GM13976 (cell line): ENCODE measurements at regions not wholly inside any gene's neighbourhood (a gene's known extent, or its start where the extent isn't known, plus 50 kb on each side); places are given as distances from the start of the nearest gene placed in this dataset.
"Not testable (repeated sequence)": the region's sequence is repeated elsewhere in the genome, so short reads cannot be mapped to it uniquely, and the experiment has no call there.

Experiments used
- DNase-seq: peaks from one replicate; pipeline ENCODE4 v3.0.0; 2012; ENCODE audit warnings: low spot score
- in situ Hi-C: fragments of 300-500 bp; cut with MboI; formaldehyde crosslinking; loops from one replicate; pipeline ENCODE4 v1.12.0; 2022; ENCODE audit warnings: low sequenced_read_pairs, mixed read lengths, inconsistent platforms; ENCODE audit not compliant: unreplicated experiment
- TF ChIP-seq, protein P1 (sequence below): IDR thresholded peaks from 2 replicates; pipeline ENCODE4 v1.5.1; 2012; ENCODE audit warnings: borderline replicate concordance, mild to moderate bottlenecking; ENCODE audit not compliant: insufficient read depth; ENCODE audit errors: extremely low read depth, missing control alignments, control extremely low read depth

DNA sequence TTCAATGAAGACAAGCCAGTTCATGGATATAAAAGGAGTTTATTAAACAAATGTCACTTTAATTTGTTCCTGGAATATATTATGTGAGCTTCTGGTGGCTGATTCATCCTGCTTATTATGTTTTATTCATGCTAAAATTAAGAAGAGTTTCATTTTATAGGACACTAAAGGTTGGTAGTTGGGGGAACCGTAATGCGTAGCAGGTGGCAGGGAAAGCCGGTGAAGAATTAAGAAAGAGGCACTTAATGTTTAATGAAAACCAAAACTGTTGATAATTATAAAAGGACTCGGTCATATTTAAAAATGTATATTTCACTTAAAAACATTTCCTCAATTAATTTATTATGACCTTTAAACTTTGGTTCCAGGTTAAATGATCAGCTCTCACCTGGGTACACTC is 94.3 kb downstream of the XKR3 start:
- in situ Hi-C loops: not testable (repeated sequence)

GRCh38 chr22:16727491-16727890 is 97.7 kb downstream of the XKR3 start:
- DNase-seq, in situ Hi-C loops: not testable (repeated sequence)

More for the DNA sequence above, 94.3 kb downstream of the XKR3 start:
- not testable (repeated sequence) for DNase-seq

GRCh38 chr22:16723241-16723640 is 102.0 kb downstream of the XKR3 start:
- in situ Hi-C loops, DNase-seq: not testable (repeated sequence)

- DNase-seq, in situ Hi-C loops: not testable (repeated sequence)
Measured at GRCh38 chr22:16722564-16722963, 102.6 kb downstream of the XKR3 start.

GRCh38 chr22:16721961-16722360 is 103.2 kb downstream of the XKR3 start:
- TF ChIP-seq, protein P1, sequence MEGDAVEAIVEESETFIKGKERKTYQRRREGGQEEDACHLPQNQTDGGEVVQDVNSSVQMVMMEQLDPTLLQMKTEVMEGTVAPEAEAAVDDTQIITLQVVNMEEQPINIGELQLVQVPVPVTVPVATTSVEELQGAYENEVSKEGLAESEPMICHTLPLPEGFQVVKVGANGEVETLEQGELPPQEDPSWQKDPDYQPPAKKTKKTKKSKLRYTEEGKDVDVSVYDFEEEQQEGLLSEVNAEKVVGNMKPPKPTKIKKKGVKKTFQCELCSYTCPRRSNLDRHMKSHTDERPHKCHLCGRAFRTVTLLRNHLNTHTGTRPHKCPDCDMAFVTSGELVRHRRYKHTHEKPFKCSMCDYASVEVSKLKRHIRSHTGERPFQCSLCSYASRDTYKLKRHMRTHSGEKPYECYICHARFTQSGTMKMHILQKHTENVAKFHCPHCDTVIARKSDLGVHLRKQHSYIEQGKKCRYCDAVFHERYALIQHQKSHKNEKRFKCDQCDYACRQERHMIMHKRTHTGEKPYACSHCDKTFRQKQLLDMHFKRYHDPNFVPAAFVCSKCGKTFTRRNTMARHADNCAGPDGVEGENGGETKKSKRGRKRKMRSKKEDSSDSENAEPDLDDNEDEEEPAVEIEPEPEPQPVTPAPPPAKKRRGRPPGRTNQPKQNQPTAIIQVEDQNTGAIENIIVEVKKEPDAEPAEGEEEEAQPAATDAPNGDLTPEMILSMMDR: no peak
- no peak for DNase-seq
- in situ Hi-C loops: no loop called here

DNA sequence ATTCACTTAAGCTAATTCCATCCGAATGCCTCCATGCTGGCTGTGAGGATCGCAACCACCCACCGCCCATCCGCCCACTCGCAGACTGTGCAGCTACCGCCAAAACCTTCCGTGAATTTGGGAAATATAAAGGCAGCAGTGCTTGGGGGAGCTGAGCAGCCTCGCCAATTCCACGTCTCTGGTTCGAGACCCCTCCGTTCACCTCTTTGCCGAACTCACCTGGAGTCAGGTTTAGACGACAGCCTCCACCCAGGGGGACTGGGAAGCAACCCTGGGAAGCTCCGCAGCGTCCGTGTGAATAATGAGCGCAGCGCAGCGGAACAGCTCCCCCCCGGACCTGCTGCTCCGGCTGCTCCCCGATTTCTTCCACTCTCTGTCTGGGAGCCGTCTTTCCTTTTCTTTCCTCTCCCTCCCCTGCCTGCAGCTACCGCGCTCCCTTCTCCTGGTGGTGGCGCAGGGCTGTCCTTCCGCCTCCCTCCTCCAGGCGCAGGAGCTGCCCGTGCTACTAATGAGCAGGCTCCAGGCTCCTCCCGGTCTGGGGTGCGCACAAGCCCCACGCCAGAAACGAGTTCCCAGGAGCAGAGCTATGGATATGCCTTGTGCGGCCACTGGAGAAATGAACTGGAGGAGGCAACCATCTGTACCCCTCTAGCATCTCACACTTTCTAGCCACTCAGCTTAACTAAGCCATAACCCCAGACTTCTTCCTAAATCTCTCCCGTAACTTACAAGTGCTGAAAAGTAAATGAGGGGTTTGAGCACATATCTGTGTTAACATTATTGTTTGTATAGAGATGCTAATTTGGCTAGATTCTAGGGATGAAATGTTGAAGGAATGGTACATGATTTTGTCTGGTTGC is 107.3 kb downstream of the XKR3 start:
- TF ChIP-seq, protein P1: no peak
- in situ Hi-C loops: no loop called here
- DNase-seq: no peak

DNA sequence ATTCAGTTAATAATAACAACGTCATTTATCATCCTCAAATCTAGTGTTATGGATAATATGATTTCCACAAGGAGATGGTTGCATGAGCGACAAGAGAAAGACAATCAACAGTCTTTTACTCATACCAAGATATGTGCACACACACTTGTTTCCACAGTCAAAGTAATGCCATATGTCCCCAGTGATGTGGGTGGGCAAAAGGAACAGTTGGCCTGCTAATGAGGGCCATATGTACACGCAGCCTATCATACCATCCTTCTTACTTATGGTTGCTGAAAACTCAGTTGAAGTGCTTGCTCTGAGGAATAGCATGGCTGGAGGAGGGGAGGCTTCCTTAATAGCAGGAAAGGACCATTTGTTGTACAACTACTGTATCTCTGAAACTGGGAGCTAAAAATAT is 110.6 kb downstream of the XKR3 start:
- in situ Hi-C loops, DNase-seq: not testable (repeated sequence)

GRCh38 chr22:16702318-16702870 is 109.8 kb upstream of the CCT8L2 start:
- DNase-seq, in situ Hi-C loops: not testable (repeated sequence)

DNA sequence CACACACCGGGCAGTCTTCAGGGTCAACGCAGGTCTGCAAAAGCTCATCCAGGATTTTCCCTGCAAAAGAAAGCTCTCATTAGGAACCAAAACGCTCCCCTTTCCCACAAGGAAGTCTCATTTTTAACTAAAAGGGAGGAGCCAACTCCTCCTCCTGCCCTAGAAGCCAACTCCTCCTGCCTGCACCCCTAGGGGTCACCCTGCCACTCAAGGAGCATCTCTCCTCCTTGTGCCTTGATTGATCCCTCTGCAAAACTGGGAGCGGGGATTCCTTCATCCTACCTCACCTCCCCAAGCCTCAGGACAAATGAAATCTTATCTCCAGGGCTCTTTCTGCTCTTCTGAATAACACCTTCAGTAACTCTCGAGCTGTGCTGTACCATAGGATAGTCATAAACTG is 107.8 kb upstream of the CCT8L2 start:
- DNase-seq, in situ Hi-C loops: not testable (repeated sequence)

DNA sequence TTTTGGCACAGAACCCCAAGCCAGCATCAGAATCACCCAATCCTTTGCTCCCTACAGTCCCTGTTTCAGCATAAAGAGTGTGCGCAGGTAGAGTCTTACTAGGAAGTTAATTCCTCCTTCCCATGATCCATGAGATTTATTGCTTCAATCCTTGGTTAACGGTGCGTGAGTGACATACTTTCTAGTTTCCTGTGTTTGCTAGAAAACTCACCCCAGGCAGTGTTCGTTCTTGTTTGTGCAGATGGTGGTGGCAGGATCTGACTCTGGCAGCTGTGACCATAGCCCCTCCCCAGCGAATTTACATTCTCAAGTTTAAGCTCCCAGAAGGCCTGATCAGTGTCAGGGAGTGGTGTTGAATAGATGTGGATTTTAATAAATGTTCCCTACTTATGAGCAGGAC is 106.7 kb upstream of the CCT8L2 start:
- in situ Hi-C loops: loop anchor here (25.0 kb wide), 1 partner anchor 88 kb away; no protein-coding TSS in a partner anchor
- TF ChIP-seq, protein P1: no peak
- DNase-seq: no peak

DNA sequence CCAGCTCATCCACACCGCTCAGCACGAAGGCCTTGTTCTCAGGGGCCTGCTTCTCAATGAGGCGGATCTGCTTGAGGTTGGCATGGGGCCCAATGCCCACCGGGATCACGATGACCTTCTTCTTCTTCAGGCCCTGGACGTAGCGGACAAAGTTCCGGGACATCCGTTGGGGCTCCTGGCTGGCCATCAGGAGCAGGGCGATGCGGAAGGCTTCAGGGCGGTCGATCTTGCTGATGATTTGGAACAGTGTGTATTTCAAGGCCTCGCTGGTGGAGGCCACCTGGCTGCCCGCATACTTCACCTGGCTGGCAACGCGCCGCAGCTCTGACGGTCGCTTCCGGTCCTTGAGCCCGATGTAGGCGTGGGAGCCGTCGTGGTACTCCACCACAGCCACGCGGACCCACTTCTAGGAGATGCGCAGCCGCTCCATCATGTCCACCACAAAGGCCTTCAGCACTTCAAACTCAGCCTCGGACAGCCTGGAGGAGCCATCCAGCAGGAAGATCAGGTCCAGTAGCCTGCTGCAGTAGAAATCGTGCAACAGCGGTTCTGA is 105.0 kb upstream of the CCT8L2 start:
- in situ Hi-C loops: loop anchor here (25.0 kb wide), 1 partner anchor 90 kb away; no protein-coding TSS in a partner anchor
- DNase-seq: not testable (repeated sequence)

GRCh38 chr22:16696900-16697299 is 104.3 kb upstream of the CCT8L2 start:
- not testable (repeated sequence) for DNase-seq
- in situ Hi-C loops: loop anchor here (25.0 kb wide), 1 partner anchor 90 kb away; no protein-coding TSS in a partner anchor
